ENCODE measurements at regions not wholly inside any gene's neighbourhood (a gene's known extent, or its start where the extent isn't known, plus 50 kb on each side); places are given as distances from the start of the nearest gene placed in this dataset.
"Not testable (repeated sequence)": the region's sequence is repeated elsewhere in the genome, so short reads cannot be mapped to it uniquely, and the experiment has no call there.

- DNase-seq = no peak
These were observed 184.0 kb upstream of the NEGR1 start for GRCh38 chr1:72466376-72466775.

GRCh38 chr1:72462186-72462905 lies 180.0 kb upstream of the NEGR1 start:
- no peak for DNase-seq

GRCh38 chr1:72442262-72442661 lies 159.9 kb upstream of the NEGR1 start:
- DNase-seq = no peak

- no peak for DNase-seq
These were observed 156.7 kb upstream of the NEGR1 start for GRCh38 chr1:72439036-72439435.

- DNase-seq = no peak
These were observed 155.9 kb upstream of the NEGR1 start for GRCh38 chr1:72438270-72438669.

GRCh38 chr1:72435025-72435424 lies 152.7 kb upstream of the NEGR1 start:
- no peak for DNase-seq

GRCh38 chr1:72434070-72434469 lies 151.7 kb upstream of the NEGR1 start:
- DNase-seq = no peak

- DNase-seq = no peak
These were observed 151.3 kb upstream of the NEGR1 start for GRCh38 chr1:72433591-72433990.

GRCh38 chr1:72432645-72433267 lies 150.4 kb upstream of the NEGR1 start:
- no peak for DNase-seq

GRCh38 chr1:72431810-72432209 lies 149.5 kb upstream of the NEGR1 start:
- DNase-seq = no peak

GRCh38 chr1:72428276-72428675 lies 145.9 kb upstream of the NEGR1 start:
- DNase-seq = not testable (repeated sequence)

GRCh38 chr1:72419229-72419628 lies 136.9 kb upstream of the NEGR1 start:
- no peak for DNase-seq

GRCh38 chr1:72412286-72412685 lies 129.9 kb upstream of the NEGR1 start:
- no peak for DNase-seq

- no peak for DNase-seq
These were observed 117.5 kb upstream of the NEGR1 start for GRCh38 chr1:72399807-72400206.

- peak; percentile 34 for DNase-seq
These were observed 115.4 kb upstream of the NEGR1 start for GRCh38 chr1:72397786-72398185.

GRCh38 chr1:72394457-72394856 lies 112.1 kb upstream of the NEGR1 start:
- no peak for DNase-seq

GRCh38 chr1:72379072-72379471 lies 96.7 kb upstream of the NEGR1 start:
- DNase-seq = no peak

- no peak for DNase-seq
These were observed 92.9 kb upstream of the NEGR1 start for GRCh38 chr1:72375226-72375625.

- no peak for DNase-seq
These were observed 89.1 kb upstream of the NEGR1 start for GRCh38 chr1:72371259-72372035.

- DNase-seq = not testable (repeated sequence)
These were observed 88.5 kb upstream of the NEGR1 start for GRCh38 chr1:72370836-72371235.

GRCh38 chr1:72369069-72369757 lies 86.9 kb upstream of the NEGR1 start:
- no peak for DNase-seq

- DNase-seq = no peak
These were observed 84.1 kb upstream of the NEGR1 start for GRCh38 chr1:72366466-72366865.

- DNase-seq = no peak
These were observed 83.4 kb upstream of the NEGR1 start for GRCh38 chr1:72365693-72366092.

All from amniotic stem cell (primary cell).